C4-2B (cell line): ENCODE measurements at regions not wholly inside any gene's neighbourhood (a gene's known extent, or its start where the extent isn't known, plus 50 kb on each side); places are given as distances from the start of the nearest gene placed in this dataset.

Source experiments
- ZFX ChIP-seq: fragments of 450-650 bp; IDR thresholded peaks from 2 replicates; pipeline ENCODE4 v1.6.1; 2017
- TF ChIP-seq, protein P1 (sequence below): fragments of 450-650 bp; conservative IDR thresholded peaks from 2 replicates; pipeline ENCODE4 v1.5.1; 2017; ENCODE audit warnings: mild to moderate bottlenecking

DNA sequence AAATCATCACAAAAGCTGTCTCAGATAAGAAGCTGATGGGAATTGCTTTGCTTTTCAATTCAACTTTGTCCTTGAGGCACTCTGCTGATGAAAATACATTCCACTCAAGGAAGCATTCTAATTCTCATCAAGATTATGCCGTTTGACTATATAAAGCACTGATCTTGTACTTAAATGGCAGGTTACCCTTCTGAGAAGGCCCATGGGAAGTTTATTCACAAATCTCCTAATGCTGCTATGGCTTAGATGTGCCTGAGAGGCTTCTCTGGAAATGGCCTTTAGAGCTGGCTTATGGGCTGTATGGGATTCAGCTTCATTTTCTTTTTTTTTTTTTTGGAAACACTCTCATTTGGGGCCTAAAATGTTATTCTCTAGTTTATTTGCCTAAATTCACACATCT, 69.7 kb upstream of the ARNT2 start:
- TF ChIP-seq, protein P1, sequence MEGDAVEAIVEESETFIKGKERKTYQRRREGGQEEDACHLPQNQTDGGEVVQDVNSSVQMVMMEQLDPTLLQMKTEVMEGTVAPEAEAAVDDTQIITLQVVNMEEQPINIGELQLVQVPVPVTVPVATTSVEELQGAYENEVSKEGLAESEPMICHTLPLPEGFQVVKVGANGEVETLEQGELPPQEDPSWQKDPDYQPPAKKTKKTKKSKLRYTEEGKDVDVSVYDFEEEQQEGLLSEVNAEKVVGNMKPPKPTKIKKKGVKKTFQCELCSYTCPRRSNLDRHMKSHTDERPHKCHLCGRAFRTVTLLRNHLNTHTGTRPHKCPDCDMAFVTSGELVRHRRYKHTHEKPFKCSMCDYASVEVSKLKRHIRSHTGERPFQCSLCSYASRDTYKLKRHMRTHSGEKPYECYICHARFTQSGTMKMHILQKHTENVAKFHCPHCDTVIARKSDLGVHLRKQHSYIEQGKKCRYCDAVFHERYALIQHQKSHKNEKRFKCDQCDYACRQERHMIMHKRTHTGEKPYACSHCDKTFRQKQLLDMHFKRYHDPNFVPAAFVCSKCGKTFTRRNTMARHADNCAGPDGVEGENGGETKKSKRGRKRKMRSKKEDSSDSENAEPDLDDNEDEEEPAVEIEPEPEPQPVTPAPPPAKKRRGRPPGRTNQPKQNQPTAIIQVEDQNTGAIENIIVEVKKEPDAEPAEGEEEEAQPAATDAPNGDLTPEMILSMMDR: no peak
- TF ChIP-seq ZFX: no peak
